ENCODE measurements at regions not wholly inside any gene's neighbourhood (a gene's known extent, or its start where the extent isn't known, plus 50 kb on each side); places are given as distances from the start of the nearest gene placed in this dataset.

GRCh38 chr15:69595009-69595791, 142.6 kb downstream of the RPLP1 start:
- Mint-ChIP-seq H3K4me3 (no peak overlapping the region), H3K27me3 (ENCODE audit: low read depth) (peaks cover 4% of the 10 kb centered on the region), H3K36me3 (no peaks in the 10 kb centered on the region), H3K9me3 (peaks cover 8% of the 10 kb centered on the region), H3K4me1 (peaks cover 6% of the 10 kb centered on the region), H3K27ac (no peak overlapping the region)
- TF ChIP-seq EMX1 (CRISPR knock-in tag; IDR thresholded peaks at IDR 0.05) (no peak), ZNF425 (CRISPR knock-in tag; conservative IDR thresholded peaks at IDR 0.05) (no peak), ZNF232 (CRISPR knock-in tag; IDR thresholded peaks at IDR 0.05) (no peak), NFE2L1 (CRISPR knock-in tag; IDR thresholded peaks at IDR 0.05) (no peak), NR2C2 (CRISPR knock-in tag; IDR thresholded peaks at IDR 0.05) (no peak), NFYB (CRISPR knock-in tag; conservative IDR thresholded peaks at IDR 0.05; ENCODE audit: low read depth) (no peak), ATF1 (CRISPR knock-in tag; IDR thresholded peaks at IDR 0.05) (no peak), ESRRA (CRISPR knock-in tag; IDR thresholded peaks at IDR 0.05; ENCODE audit: borderline replicate concordance) (no peak), ZNF219 (CRISPR knock-in tag; IDR thresholded peaks at IDR 0.05; ENCODE audit: borderline replicate concordance) (no peak), SOX15 (CRISPR knock-in tag; IDR thresholded peaks at IDR 0.05) (no peak), GABPB1 (CRISPR knock-in tag; IDR thresholded peaks at IDR 0.05) (no peak), ZNF423 (CRISPR knock-in tag; IDR thresholded peaks at IDR 0.05) (no peak), PRDM15 (CRISPR knock-in tag; IDR thresholded peaks at IDR 0.05) (no peak)
- DNase-seq (ENCODE audit: low spot score) (no peak), ATAC-seq (no peak)
- CTCF ChIA-PET: interaction anchor here (0.6 to 2.4 kb wide), 4 partner anchors 8 to 129 kb away, joined by 3 to 9 read pairs (median 5); no protein-coding TSS in a partner anchor
- POLR2A ChIA-PET: no interaction called here

GRCh38 chr15:69597061-69597592, 144.5 kb downstream of the RPLP1 start:
- DNase-seq (ENCODE audit: low spot score): no peak
- H3K36me3 Mint-ChIP-seq: no peaks in the 10 kb centered on the region
- H3K4me3 Mint-ChIP-seq: no peak overlapping the region
- POLR2A ChIA-PET: no interaction called here
- no peak for ATAC-seq
- peaks cover 3% of the 10 kb centered on the region for H3K27me3 Mint-ChIP-seq (ENCODE audit: low read depth)
- CTCF ChIA-PET: no interaction called here
- no peak overlapping the region for H3K27ac Mint-ChIP-seq
- peaks cover 8% of the 10 kb centered on the region for H3K9me3 Mint-ChIP-seq
- peaks cover 6% of the 10 kb centered on the region for H3K4me1 Mint-ChIP-seq
- no peak for TF ChIP-seq ESRRA (CRISPR knock-in tag; IDR thresholded peaks at IDR 0.05; ENCODE audit: borderline replicate concordance)
- no peak for TF ChIP-seq NFE2L1 (CRISPR knock-in tag; IDR thresholded peaks at IDR 0.05)
- TF ChIP-seq GRHL2 (CRISPR knock-in tag; IDR thresholded peaks at IDR 0.05; ENCODE audit: insufficient replicate concordance, severe bottlenecking): no peak
- TF ChIP-seq MLX (CRISPR knock-in tag; IDR thresholded peaks at IDR 0.05): no peak
- no peak for TF ChIP-seq FOXP4 (CRISPR knock-in tag; IDR thresholded peaks at IDR 0.05)
- TF ChIP-seq ELF4 (CRISPR knock-in tag; IDR thresholded peaks at IDR 0.05; ENCODE audit: low read depth): no peak
- TF ChIP-seq ZNF396 (CRISPR knock-in tag; IDR thresholded peaks at IDR 0.05; ENCODE audit: borderline replicate concordance): no peak
- TF ChIP-seq GTF2I (CRISPR knock-in tag; conservative IDR thresholded peaks at IDR 0.05): no peak
- TF ChIP-seq EMX1 (CRISPR knock-in tag; IDR thresholded peaks at IDR 0.05): no peak
- TF ChIP-seq E2F4 (CRISPR knock-in tag; IDR thresholded peaks at IDR 0.05; ENCODE audit: borderline replicate concordance, low read depth): no peak
- no peak for TF ChIP-seq PRDM15 (CRISPR knock-in tag; IDR thresholded peaks at IDR 0.05)
- no peak for TF ChIP-seq NFATC4 (CRISPR knock-in tag; IDR thresholded peaks at IDR 0.05)

Data from WTC11 (cell line).